ENCODE measurements at regions not wholly inside any gene's neighbourhood (a gene's known extent, or its start where the extent isn't known, plus 50 kb on each side); places are given as distances from the start of the nearest gene placed in this dataset.

DNA sequence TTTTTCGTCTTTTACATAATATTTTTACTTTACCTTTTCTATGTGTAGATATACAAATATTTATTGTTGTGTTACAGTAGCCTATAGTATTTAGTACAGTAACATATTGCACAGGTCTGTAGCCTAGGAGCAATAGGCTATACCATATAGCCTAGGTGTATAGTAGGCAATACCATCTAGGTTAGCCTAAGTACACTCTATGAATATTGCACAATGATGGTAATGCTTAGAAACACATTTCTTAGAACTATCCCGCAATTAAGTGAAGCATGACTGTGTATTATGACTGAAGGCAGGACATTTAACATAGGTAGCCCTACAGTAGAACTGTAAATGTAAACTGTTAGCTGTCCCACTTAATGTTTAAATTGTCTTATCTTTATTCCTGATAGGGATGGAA is 964.3 kb downstream of the SLITRK1 start:
- 87% methylated on average over 2 of the region's 2 CpGs for WGBS (ENCODE audit: low lambda C conversion rate, missing lambda C conversion rate)

DNA sequence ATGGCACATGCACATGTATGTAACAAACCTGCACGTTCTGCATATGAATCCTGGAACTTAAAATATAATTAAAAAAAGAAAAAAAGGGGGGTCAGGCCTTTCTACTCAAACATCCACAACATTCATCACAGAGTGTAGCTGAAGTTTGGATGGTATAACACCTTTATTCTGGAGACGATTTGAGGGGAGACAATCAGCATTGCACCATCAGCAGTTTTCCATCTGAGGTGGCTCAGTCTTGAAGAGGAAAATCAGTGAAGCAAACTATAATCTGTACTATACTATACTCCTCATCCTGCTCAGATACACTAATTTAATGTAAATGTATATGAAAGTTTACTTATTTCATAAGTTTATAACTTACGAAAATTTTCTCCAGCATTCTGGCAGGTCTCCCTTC is 969.7 kb downstream of the SLITRK1 start:
- TF ChIP-seq, protein P1, sequence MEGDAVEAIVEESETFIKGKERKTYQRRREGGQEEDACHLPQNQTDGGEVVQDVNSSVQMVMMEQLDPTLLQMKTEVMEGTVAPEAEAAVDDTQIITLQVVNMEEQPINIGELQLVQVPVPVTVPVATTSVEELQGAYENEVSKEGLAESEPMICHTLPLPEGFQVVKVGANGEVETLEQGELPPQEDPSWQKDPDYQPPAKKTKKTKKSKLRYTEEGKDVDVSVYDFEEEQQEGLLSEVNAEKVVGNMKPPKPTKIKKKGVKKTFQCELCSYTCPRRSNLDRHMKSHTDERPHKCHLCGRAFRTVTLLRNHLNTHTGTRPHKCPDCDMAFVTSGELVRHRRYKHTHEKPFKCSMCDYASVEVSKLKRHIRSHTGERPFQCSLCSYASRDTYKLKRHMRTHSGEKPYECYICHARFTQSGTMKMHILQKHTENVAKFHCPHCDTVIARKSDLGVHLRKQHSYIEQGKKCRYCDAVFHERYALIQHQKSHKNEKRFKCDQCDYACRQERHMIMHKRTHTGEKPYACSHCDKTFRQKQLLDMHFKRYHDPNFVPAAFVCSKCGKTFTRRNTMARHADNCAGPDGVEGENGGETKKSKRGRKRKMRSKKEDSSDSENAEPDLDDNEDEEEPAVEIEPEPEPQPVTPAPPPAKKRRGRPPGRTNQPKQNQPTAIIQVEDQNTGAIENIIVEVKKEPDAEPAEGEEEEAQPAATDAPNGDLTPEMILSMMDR (IDR thresholded peaks at IDR 0.05; ENCODE audit: poor library complexity): no peak
- no peak for TF ChIP-seq EZH2phosphoT487 (IDR thresholded peaks at IDR 0.05; ENCODE audit: low read depth, severe bottlenecking, unreplicated experiment)
- no peak for TF ChIP-seq EZH2 (IDR thresholded peaks at IDR 0.05; ENCODE audit: borderline replicate concordance)
- H3K27ac ChIP-seq: no peak overlapping the region
- no peaks in the 10 kb centered on the region for H3K4me1 ChIP-seq (ENCODE audit: insufficient read depth)
- WGBS (ENCODE audit: low lambda C conversion rate, missing lambda C conversion rate): 88% methylated on average over 3 of the region's 3 CpGs
- DNase-seq (ENCODE audit: low spot score): no peak
- no peaks in the 10 kb centered on the region for H3K36me3 ChIP-seq (replicated peaks; ENCODE audit: insufficient read depth, low read depth)
- no peak overlapping the region for H3K4me2 ChIP-seq
- H3K9me2 ChIP-seq (replicated peaks; ENCODE audit: insufficient read depth): no peaks in the 10 kb centered on the region
- no peak overlapping the region for H2AFZ ChIP-seq
- no peak overlapping the region for H3K4me3 ChIP-seq
- H3K27me3 ChIP-seq: no peaks in the 10 kb centered on the region
- no peaks in the 10 kb centered on the region for H3K79me2 ChIP-seq
- no peaks in the 10 kb centered on the region for H3K9me3 ChIP-seq (ENCODE audit: low read depth)
- H4K20me1 ChIP-seq (ENCODE audit: insufficient read depth, poor library complexity, severe bottlenecking): no peaks in the 10 kb centered on the region

More for the DNA sequence above, 964.3 kb downstream of the SLITRK1 start:
- H4K20me1 ChIP-seq (ENCODE audit: insufficient read depth, poor library complexity, severe bottlenecking): no peaks in the 10 kb centered on the region
- no peak overlapping the region for H3K4me3 ChIP-seq
- H3K4me1 ChIP-seq (ENCODE audit: insufficient read depth): no peaks in the 10 kb centered on the region
- DNase-seq (ENCODE audit: low spot score): no peak
- H3K36me3 ChIP-seq (replicated peaks; ENCODE audit: insufficient read depth, low read depth): no peaks in the 10 kb centered on the region
- no peak overlapping the region for H2AFZ ChIP-seq
- no peaks in the 10 kb centered on the region for H3K9me3 ChIP-seq (ENCODE audit: low read depth)
- no peaks in the 10 kb centered on the region for H3K9me2 ChIP-seq (replicated peaks; ENCODE audit: insufficient read depth)
- H3K27me3 ChIP-seq: no peaks in the 10 kb centered on the region
- H3K27ac ChIP-seq: no peak overlapping the region
- no peak overlapping the region for H3K4me2 ChIP-seq
- TF ChIP-seq EZH2phosphoT487 (IDR thresholded peaks at IDR 0.05; ENCODE audit: low read depth, severe bottlenecking, unreplicated experiment) (no peak), EZH2 (IDR thresholded peaks at IDR 0.05; ENCODE audit: borderline replicate concordance) (no peak)
- TF ChIP-seq, protein P1 (IDR thresholded peaks at IDR 0.05; ENCODE audit: poor library complexity): no peak
- no peaks in the 10 kb centered on the region for H3K79me2 ChIP-seq

DNA sequence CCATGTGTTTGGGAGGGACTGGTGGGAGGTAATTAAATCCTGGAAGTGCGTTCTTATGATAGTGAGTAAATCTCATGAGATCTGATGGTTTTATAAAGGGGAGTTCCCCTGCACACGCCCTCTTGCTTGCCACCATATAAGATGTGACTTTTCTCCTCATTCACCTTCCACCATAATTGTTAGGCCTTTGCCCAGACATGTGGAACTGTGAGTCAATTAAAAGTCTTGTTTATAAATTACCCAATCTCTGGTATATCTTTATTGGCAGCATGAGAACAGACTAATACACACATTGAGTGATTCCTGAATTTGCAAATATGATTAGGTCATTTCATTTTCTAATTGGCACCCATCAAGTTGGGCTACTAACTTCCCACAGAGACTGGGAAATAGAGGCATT is 977.2 kb downstream of the SLITRK1 start:
- Histone ChIP-seq H3K79me2 (no peaks in the 10 kb centered on the region), H3K9me3 (ENCODE audit: low read depth) (no peaks in the 10 kb centered on the region), H3K4me3 (no peak overlapping the region), H3K4me2 (no peak overlapping the region), H3K36me3 (replicated peaks; ENCODE audit: insufficient read depth, low read depth) (no peaks in the 10 kb centered on the region), H3K4me1 (ENCODE audit: insufficient read depth) (no peaks in the 10 kb centered on the region), H2AFZ (no peak overlapping the region), H3K27me3 (no peaks in the 10 kb centered on the region), H3K27ac (no peak overlapping the region), H4K20me1 (ENCODE audit: insufficient read depth, poor library complexity, severe bottlenecking) (no peaks in the 10 kb centered on the region), H3K9me2 (replicated peaks; ENCODE audit: insufficient read depth) (no peaks in the 10 kb centered on the region)
- WGBS (ENCODE audit: low lambda C conversion rate, missing lambda C conversion rate): 68% methylated on average over 2 of the region's 2 CpGs
- DNase-seq (ENCODE audit: low spot score): no peak
- TF ChIP-seq EZH2phosphoT487 (IDR thresholded peaks at IDR 0.05; ENCODE audit: low read depth, severe bottlenecking, unreplicated experiment) (no peak), EZH2 (IDR thresholded peaks at IDR 0.05; ENCODE audit: borderline replicate concordance) (no peak)
- TF ChIP-seq, protein P1 (IDR thresholded peaks at IDR 0.05; ENCODE audit: poor library complexity): no peak

DNA sequence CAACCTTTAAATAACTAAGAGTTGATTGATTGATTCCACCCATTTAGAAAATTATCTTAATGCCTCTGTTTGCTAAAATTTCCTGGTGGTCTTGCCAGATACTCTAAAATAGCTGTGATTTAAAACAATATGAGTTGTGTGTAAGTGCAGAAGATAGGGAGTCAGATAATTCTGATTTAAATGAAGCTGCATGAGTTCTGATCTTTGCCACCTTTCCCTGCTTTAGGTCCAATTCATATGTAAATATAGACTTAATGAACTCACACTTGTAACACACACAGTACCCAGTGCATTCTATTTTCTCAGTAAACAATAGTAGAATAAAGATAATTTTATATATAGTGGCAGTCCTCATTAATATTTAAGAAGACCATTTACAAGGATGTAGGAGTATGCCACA is 981.8 kb downstream of the SLITRK1 start:
- Histone ChIP-seq H3K9me2 (replicated peaks; ENCODE audit: insufficient read depth) (no peaks in the 10 kb centered on the region), H3K27ac (no peak overlapping the region), H4K20me1 (ENCODE audit: insufficient read depth, poor library complexity, severe bottlenecking) (no peaks in the 10 kb centered on the region), H3K4me1 (ENCODE audit: insufficient read depth) (no peaks in the 10 kb centered on the region), H3K27me3 (no peaks in the 10 kb centered on the region), H2AFZ (no peak overlapping the region), H3K9me3 (ENCODE audit: low read depth) (no peaks in the 10 kb centered on the region), H3K36me3 (replicated peaks; ENCODE audit: insufficient read depth, low read depth) (no peaks in the 10 kb centered on the region), H3K79me2 (no peaks in the 10 kb centered on the region), H3K4me2 (no peak overlapping the region), H3K4me3 (no peak overlapping the region)
- DNase-seq (ENCODE audit: low spot score): no peak
- no peak for TF ChIP-seq EZH2 (IDR thresholded peaks at IDR 0.05; ENCODE audit: borderline replicate concordance)
- TF ChIP-seq, protein P1 (IDR thresholded peaks at IDR 0.05; ENCODE audit: poor library complexity): no peak
- no peak for TF ChIP-seq EZH2phosphoT487 (IDR thresholded peaks at IDR 0.05; ENCODE audit: low read depth, severe bottlenecking, unreplicated experiment)

All from hepatocyte (in vitro differentiated cells).